Glomerular visceral epithelial cell (primary cell): ENCODE measurements at regions not wholly inside any gene's neighbourhood (a gene's known extent, or its start where the extent isn't known, plus 50 kb on each side); places are given as distances from the start of the nearest gene placed in this dataset.

ENCODE experiments used
- DNase-seq: peaks from one replicate; pipeline ENCODE4 v3.0.0-alpha.2; 2016; ENCODE audit errors: extremely low spot score

GRCh38 chr12:88642675-88643431 is 62.6 kb upstream of the KITLG start:
- DNase-seq: no peak

GRCh38 chr12:88638966-88639760 is 58.9 kb upstream of the KITLG start:
- no peak for DNase-seq

- DNase-seq: no peak
Measured at GRCh38 chr12:88638388-88638787, 58.1 kb upstream of the KITLG start.

DNA sequence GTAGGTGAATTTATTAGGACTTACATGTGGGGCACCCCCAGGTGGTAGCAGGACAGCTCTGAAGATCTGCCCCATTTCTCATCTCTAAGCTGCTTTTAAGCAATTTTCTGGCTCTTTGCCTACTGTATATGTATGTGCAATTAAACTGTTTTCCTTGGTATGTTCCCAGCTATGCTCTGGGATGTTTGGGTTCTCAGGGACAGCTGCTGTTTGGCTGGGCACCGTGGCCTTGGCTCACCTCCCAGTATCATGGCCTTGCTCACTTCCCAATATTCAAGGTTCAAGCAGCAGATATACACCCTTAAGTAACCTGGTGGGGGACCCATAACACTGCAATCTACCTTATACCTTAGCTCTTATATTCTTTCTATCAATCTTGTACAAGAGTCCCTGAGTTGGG is 53.7 kb upstream of the KITLG start:
- DNase-seq: no peak

GRCh38 chr12:88633312-88633711 is 53.0 kb upstream of the KITLG start:
- DNase-seq: no peak

GRCh38 chr12:88630561-88630960 is 50.3 kb upstream of the KITLG start:
- no peak for DNase-seq
